Ovary (tissue), 3 donors: ENCODE measurements at regions not wholly inside any gene's neighbourhood (a gene's known extent, or its start where the extent isn't known, plus 50 kb on each side); places are given as distances from the start of the nearest gene placed in this dataset.
"Not testable (repeated sequence)": the region's sequence is repeated elsewhere in the genome, so short reads cannot be mapped to it uniquely, and the experiment has no call there.

Experiments
- EP300 ChIP-seq: sonication (generic); formaldehyde crosslinking; IDR thresholded peaks from one replicate; pipeline ENCODE4 v1.6.1; 2017; ENCODE audit warnings: antibody characterized with exemption
- POLR2A ChIP-seq: fragments of 450-650 bp; IDR thresholded peaks from one replicate; pipeline ENCODE4 v1.6.1; 2017; ENCODE audit warnings: antibody characterized with exemption, mild to moderate bottlenecking, moderate library complexity
- TF ChIP-seq, protein P1 (sequence below), 3 donors: fragments of 450-650 bp in 2 of 3; fragments of 200-600 bp in 1 of 3; IDR thresholded peaks; one replicate each; pipeline versions ENCODE4 v1.5.1 to v1.8.0; 2016 to 2022; ENCODE audit warnings: antibody characterized with exemption in 3 of 3, mild to moderate bottlenecking in 1 of 3
- donor health status: DM: no; HTN: no; CAD: no.

DNA sequence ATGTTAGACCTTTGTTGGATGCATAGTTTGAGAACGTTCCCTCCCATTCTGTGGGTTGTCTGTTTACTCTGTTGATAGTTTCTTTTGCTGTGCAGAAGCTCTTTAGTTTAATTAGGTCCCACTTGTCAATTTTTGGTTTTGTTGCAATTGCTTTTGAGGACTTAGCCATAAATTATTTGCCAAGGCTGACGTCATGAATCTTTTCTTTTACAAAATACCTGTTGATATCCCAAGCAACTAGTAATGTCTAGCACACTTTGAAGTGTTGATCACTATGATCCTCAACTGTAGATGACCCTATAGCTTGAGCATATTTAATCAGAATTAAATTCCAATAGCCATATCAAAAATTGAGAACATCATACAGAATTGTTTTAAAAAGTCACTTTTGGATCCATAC, 63.3 kb upstream of the HABP2 start:
- TF ChIP-seq, protein P1, sequence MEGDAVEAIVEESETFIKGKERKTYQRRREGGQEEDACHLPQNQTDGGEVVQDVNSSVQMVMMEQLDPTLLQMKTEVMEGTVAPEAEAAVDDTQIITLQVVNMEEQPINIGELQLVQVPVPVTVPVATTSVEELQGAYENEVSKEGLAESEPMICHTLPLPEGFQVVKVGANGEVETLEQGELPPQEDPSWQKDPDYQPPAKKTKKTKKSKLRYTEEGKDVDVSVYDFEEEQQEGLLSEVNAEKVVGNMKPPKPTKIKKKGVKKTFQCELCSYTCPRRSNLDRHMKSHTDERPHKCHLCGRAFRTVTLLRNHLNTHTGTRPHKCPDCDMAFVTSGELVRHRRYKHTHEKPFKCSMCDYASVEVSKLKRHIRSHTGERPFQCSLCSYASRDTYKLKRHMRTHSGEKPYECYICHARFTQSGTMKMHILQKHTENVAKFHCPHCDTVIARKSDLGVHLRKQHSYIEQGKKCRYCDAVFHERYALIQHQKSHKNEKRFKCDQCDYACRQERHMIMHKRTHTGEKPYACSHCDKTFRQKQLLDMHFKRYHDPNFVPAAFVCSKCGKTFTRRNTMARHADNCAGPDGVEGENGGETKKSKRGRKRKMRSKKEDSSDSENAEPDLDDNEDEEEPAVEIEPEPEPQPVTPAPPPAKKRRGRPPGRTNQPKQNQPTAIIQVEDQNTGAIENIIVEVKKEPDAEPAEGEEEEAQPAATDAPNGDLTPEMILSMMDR (IDR thresholded peaks at IDR 0.05) = not testable (repeated sequence)
- TF ChIP-seq POLR2A, EP300: not testable (repeated sequence)
